Activated CD8-positive, alpha-beta memory T cell treated with anti-CD3 and anti-CD28 coated beads for 48 hours (primary cell): ENCODE measurements at regions not wholly inside any gene's neighbourhood (a gene's known extent, or its start where the extent isn't known, plus 50 kb on each side); places are given as distances from the start of the nearest gene placed in this dataset.
"Not testable (repeated sequence)": the region's sequence is repeated elsewhere in the genome, so short reads cannot be mapped to it uniquely, and the experiment has no call there.

Source experiments
- DNase-seq, 3 experiments: peaks; one replicate each; pipeline ENCODE4 v3.0.0-alpha.2; 2020; ENCODE audit warnings: low read depth in 2 of 3, low spot score in 2 of 3

GRCh38 chr7:82625377-82625776, 181.8 kb upstream of the CACNA2D1 start:
- no peak for DNase-seq

- no peak for DNase-seq
These were observed 181.4 kb upstream of the CACNA2D1 start for GRCh38 chr7:82624965-82625364.

GRCh38 chr7:82624337-82624736, 180.8 kb upstream of the CACNA2D1 start:
- no peak for DNase-seq

GRCh38 chr7:82623812-82624211, 180.2 kb upstream of the CACNA2D1 start:
- no peak for DNase-seq

- no peak for DNase-seq
These were observed 173.6 kb upstream of the CACNA2D1 start for GRCh38 chr7:82617156-82617555.

GRCh38 chr7:82616059-82616728, 172.6 kb upstream of the CACNA2D1 start:
- DNase-seq, result no peak

GRCh38 chr7:82615527-82615926, 171.9 kb upstream of the CACNA2D1 start:
- no peak for DNase-seq

- DNase-seq, result no peak
These were observed 166.2 kb upstream of the CACNA2D1 start for GRCh38 chr7:82609746-82610145.

- no peak for DNase-seq
These were observed 161.8 kb upstream of the CACNA2D1 start for GRCh38 chr7:82605247-82605864.

- DNase-seq, result no peak
These were observed 158.5 kb upstream of the CACNA2D1 start for GRCh38 chr7:82602066-82602465.

- no peak for DNase-seq
These were observed 157.0 kb upstream of the CACNA2D1 start for GRCh38 chr7:82600531-82600930.

GRCh38 chr7:82599895-82600294, 156.3 kb upstream of the CACNA2D1 start:
- no peak for DNase-seq

- no peak for DNase-seq
These were observed 155.4 kb upstream of the CACNA2D1 start for GRCh38 chr7:82598958-82599357.

GRCh38 chr7:82595795-82596194, 152.2 kb upstream of the CACNA2D1 start:
- DNase-seq, result not testable (repeated sequence)

- no peak for DNase-seq
These were observed 151.6 kb upstream of the CACNA2D1 start for GRCh38 chr7:82595176-82595575.

GRCh38 chr7:82594665-82595064, 151.1 kb upstream of the CACNA2D1 start:
- DNase-seq, result no peak

GRCh38 chr7:82593780-82594179, 150.2 kb upstream of the CACNA2D1 start:
- DNase-seq, result no peak

GRCh38 chr7:82592416-82592815, 148.8 kb upstream of the CACNA2D1 start:
- DNase-seq, result no peak

GRCh38 chr7:82579047-82579446, 135.5 kb upstream of the CACNA2D1 start:
- DNase-seq, result no peak

- DNase-seq, result no peak
These were observed 134.9 kb upstream of the CACNA2D1 start for GRCh38 chr7:82578430-82578829.

GRCh38 chr7:82572195-82572880, 128.8 kb upstream of the CACNA2D1 start:
- peak; percentile 12 to 54 (median 36) for DNase-seq

GRCh38 chr7:82571047-82571446, 127.5 kb upstream of the CACNA2D1 start:
- DNase-seq, result not testable (repeated sequence)
